ENCODE measurements at regions not wholly inside any gene's neighbourhood (a gene's known extent, or its start where the extent isn't known, plus 50 kb on each side); places are given as distances from the start of the nearest gene placed in this dataset.

DNA sequence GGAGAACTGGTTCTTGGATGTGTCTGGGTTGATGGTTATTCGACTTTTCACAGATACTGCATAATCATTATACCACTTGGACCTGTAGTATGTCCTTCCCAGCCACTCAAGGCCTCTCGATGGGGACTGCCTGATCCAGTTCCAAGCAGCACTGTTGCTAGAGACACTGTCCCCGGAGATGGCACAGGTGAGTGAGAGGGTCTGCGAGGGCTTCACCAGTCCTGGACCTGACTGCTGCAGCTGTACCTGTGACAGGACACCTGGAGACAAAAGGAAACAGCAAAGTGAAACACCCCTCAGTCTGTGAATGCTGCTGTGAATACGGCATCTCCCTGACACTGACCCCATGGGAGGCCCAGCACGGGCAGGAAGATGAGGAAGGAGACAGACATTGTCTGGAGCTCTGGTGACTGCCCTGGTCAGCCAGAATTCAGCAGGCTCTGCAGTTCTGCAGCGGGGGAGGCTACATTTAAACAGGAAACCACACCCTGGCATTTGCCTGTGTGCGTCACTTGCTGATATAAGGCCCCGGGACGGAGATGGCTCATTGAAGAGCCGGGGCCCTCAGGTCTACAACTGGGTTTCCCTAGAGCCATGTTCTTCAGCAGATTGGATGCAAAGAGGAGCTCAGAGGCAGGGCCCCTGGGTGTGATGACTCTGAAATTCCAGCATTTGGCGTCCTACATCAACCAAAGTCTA, 413.6 kb downstream of the TMEM121 start:
- ChIA-PET POLR2A (no interaction called here), CTCF (ENCODE audit: low intra/inter-chr PET ratio, low total read pairs) (no interaction called here)
- Histone ChIP-seq H3K36me3 (replicated peaks in 1 of 2; ENCODE audit: control insufficient read depth in 1 of 2, insufficient read depth in 2 of 2, low read length in 2 of 2) (no peaks in the 10 kb centered on the region), H3K4me2 (ENCODE audit: low read depth, low read length) (no peak overlapping the region), H3K27me3 (ENCODE audit: control insufficient read depth in 1 of 2, insufficient read depth in 2 of 2, low read length in 2 of 2) (peaks cover 0 to 1% of the 10 kb centered on the region in 2 experiments; a peak in 1 of 5 replicates), H3K9me3 (ENCODE audit: low read length) (peaks cover 13% of the 10 kb centered on the region; the same call in 1 of the 2 replicates), H4K20me1 (ENCODE audit: insufficient read depth, low read length) (no peaks in the 10 kb centered on the region), H3K79me2 (ENCODE audit: insufficient read depth, low read length) (no peaks in the 10 kb centered on the region), H3K27ac (ENCODE audit: extremely low read length, insufficient read depth, low read length) (no peak overlapping the region), H3K9ac (ENCODE audit: insufficient read depth, low read depth, low read length) (no peak overlapping the region), H3K4me1 (ENCODE audit: insufficient read depth, low read length) (peaks cover 17% of the 10 kb centered on the region), H3K4me3 (replicated peaks in 1 of 3; ENCODE audit: insufficient read depth in 1 of 3, low read depth in 2 of 3, low read length in 3 of 3) (no peak overlapping the region), H2AFZ (ENCODE audit: low read length) (no peak overlapping the region)
- in situ Hi-C loops (cut with HindIII; ENCODE audit: extremely low pct_ligation_motif_present, low pct_unique_long_range_greater_than_20kb), result loop anchor here (10.0 kb wide), 1 partner anchor 265 kb away; no protein-coding TSS in a partner anchor
- no TSS peak for BruUV-seq (replicated peaks)
- TF ChIP-seq ZSCAN31 (CRISPR knock-in tag; IDR thresholded peaks at IDR 0.05; ENCODE audit: low read depth) (no peak), ZNF589 (CRISPR knock-in tag; conservative IDR thresholded peaks at IDR 0.05) (no peak), ZNF773 (CRISPR knock-in tag; IDR thresholded peaks at IDR 0.05; ENCODE audit: borderline replicate concordance) (no peak), ZNF143 (CRISPR knock-in tag; IDR thresholded peaks at IDR 0.05) (no peak), ZNF775 (CRISPR knock-in tag; IDR thresholded peaks at IDR 0.05; ENCODE audit: borderline replicate concordance) (no peak), SRSF1 (optimal IDR thresholded peaks at IDR 0.05; ENCODE audit: low read depth, low read length) (no peak), ZNF256 (CRISPR knock-in tag; conservative IDR thresholded peaks at IDR 0.05) (no peak), DMAP1 (CRISPR knock-in tag; IDR thresholded peaks at IDR 0.05) (no peak), ZBTB20 (CRISPR knock-in tag; IDR thresholded peaks at IDR 0.05; ENCODE audit: borderline replicate concordance, low read depth) (no peak), SNAI1 (CRISPR knock-in tag; IDR thresholded peaks at IDR 0.05; ENCODE audit: borderline replicate concordance) (no peak), KMT2B (CRISPR knock-in tag; IDR thresholded peaks at IDR 0.05) (no peak), ZNF101 (CRISPR knock-in tag; IDR thresholded peaks at IDR 0.05; ENCODE audit: borderline replicate concordance, low read depth) (no peak), ZNF562 (CRISPR knock-in tag; IDR thresholded peaks at IDR 0.05; ENCODE audit: borderline replicate concordance) (no peak), KLF9 (CRISPR knock-in tag; IDR thresholded peaks at IDR 0.05; ENCODE audit: low read depth) (no peak), EED (CRISPR knock-in tag; IDR thresholded peaks at IDR 0.05) (no peak)
- TF ChIP-seq, protein P1, sequence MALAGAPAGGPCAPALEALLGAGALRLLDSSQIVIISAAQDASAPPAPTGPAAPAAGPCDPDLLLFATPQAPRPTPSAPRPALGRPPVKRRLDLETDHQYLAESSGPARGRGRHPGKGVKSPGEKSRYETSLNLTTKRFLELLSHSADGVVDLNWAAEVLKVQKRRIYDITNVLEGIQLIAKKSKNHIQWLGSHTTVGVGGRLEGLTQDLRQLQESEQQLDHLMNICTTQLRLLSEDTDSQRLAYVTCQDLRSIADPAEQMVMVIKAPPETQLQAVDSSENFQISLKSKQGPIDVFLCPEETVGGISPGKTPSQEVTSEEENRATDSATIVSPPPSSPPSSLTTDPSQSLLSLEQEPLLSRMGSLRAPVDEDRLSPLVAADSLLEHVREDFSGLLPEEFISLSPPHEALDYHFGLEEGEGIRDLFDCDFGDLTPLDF (CRISPR knock-in tag; IDR thresholded peaks at IDR 0.05), result no peak
- TF ChIP-seq, protein P2, sequence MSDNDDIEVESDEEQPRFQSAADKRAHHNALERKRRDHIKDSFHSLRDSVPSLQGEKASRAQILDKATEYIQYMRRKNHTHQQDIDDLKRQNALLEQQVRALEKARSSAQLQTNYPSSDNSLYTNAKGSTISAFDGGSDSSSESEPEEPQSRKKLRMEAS (IDR thresholded peaks at IDR 0.05), result no peak
- no peak for DNase-seq (ENCODE audit: low spot score)
- intact Hi-C loops (cut with micrococcal nuclease; ENCODE audit: unreplicated experiment), result no loop called here
- no peak for FAIRE-seq
- no peak for ATAC-seq
- WGBS (ENCODE audit: low lambda C conversion rate), result 40% methylated on average over 9 of the region's 12 CpGs

All from HepG2 (cell line).